Retinal pigment epithelial cell (primary cell): ENCODE measurements at regions not wholly inside any gene's neighbourhood (a gene's known extent, or its start where the extent isn't known, plus 50 kb on each side); places are given as distances from the start of the nearest gene placed in this dataset.

Source experiments
- DNase-seq: peaks from one replicate; pipeline ENCODE4 v3.0.0-alpha.2; 2010; ENCODE audit warnings: low read depth
- H3K4me3 ChIP-seq: 2 replicates; pipeline ENCODE4 v1.5.1; 2011; ENCODE audit warnings: mild to moderate bottlenecking, low read length, control low read depth, moderate library complexity
- CTCF ChIP-seq: conservative IDR thresholded peaks from 2 replicates; pipeline ENCODE4 v1.5.1; 2011; ENCODE audit warnings: low read depth, low read length, control low read depth, inconsistent platforms

- TF ChIP-seq CTCF = no peak
- no peak for DNase-seq
Measured at GRCh38 chr6:163641706-163642105, 227.2 kb downstream of the QKI start.

GRCh38 chr6:163640641-163641040, 226.1 kb downstream of the QKI start:
- TF ChIP-seq CTCF = no peak
- DNase-seq = no peak
- no peak overlapping the region for H3K4me3 ChIP-seq

More at GRCh38 chr6:163641706-163642105, 227.2 kb downstream of the QKI start:
- no peak overlapping the region for H3K4me3 ChIP-seq

DNA sequence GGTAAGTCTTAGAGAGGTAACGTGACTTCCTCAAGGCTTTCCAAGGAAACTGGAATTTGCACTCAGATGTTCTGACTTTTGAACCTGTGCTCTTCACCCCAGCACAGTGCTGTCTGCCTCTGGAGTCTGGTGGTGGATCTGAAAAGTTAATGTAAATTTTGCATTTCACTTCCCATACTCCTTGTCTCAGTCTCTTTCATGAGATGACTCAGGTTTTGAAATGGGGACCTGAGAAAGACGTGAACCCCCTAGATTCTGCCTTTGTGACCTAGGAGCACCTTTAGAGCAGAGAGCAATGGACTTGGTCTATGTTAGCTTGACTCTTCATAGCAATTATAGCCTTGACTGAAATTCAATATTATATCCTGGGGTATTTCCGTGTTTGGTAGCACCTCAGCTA, 223.0 kb downstream of the QKI start:
- no peak for TF ChIP-seq CTCF

GRCh38 chr6:163635731-163636364, 221.3 kb downstream of the QKI start:
- H3K4me3 ChIP-seq = no peak overlapping the region
- no peak for TF ChIP-seq CTCF
- no peak for DNase-seq

More for the DNA sequence above, 223.0 kb downstream of the QKI start:
- H3K4me3 ChIP-seq = no peak overlapping the region
- DNase-seq = no peak

- no peak overlapping the region for H3K4me3 ChIP-seq
- DNase-seq = no peak
- no peak for TF ChIP-seq CTCF
Measured at GRCh38 chr6:163635315-163635714, 220.8 kb downstream of the QKI start.

DNA sequence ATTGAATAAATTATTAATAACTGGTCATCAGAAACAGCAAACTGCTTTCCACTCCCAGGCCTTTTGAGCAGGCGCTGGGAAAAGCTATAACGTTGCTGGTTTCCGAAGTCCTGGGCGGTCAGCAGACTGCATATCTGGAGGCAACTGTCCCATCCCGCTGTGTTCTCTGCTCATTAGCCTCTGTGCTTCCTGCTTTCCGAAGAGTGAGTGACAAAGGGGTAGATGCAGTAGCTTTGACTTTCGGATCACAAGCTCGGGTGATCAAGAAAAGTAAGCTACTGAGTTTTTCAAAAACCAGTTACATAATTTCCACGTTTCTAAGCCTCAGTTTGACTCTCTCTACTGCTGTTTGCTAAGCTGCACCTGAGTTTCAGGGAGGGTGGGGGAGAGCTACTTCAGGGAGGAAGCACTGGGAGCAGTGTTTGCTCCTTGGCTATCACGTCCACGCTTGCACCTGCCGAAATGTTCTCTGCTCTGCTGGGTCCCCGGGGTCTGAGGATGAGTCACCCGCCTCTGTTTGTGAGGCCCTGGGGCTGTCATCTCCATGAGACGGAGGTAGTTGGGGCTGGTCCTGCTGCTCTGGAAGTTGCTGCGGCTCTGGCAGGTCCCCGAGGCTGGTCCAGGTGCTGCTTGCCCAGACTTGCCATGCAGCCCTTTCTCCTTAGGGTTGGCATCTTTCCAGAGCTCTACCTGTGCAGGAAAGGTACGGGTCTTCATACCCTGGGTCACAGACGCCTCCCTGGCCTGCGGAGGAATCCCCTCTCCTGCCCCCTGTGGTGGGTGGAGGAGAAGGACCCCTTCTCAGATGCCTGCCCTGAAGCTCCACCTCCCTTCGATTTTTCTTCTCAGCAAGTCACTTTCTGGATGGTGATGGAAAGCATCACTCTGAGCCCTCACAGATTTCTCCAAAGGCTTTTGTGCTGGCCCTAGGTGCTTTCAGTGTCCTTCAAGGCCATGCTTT, 220.0 kb downstream of the QKI start:
- TF ChIP-seq CTCF = no peak
- DNase-seq = no peak
- no peak overlapping the region for H3K4me3 ChIP-seq

GRCh38 chr6:163630991-163631390, 216.5 kb downstream of the QKI start:
- DNase-seq = no peak
- TF ChIP-seq CTCF = no peak
- no peak overlapping the region for H3K4me3 ChIP-seq
